ENCODE measurements at regions not wholly inside any gene's neighbourhood (a gene's known extent, or its start where the extent isn't known, plus 50 kb on each side); places are given as distances from the start of the nearest gene placed in this dataset.

- TF ChIP-seq CHD7 (IDR thresholded peaks at IDR 0.05; ENCODE audit: insufficient replicate concordance, low read length) (no peak), RXRA (IDR thresholded peaks at IDR 0.05; ENCODE audit: insufficient read depth, low read depth, low read length) (no peak), TBP (IDR thresholded peaks at IDR 0.05; ENCODE audit: low read depth, low read length) (no peak), GABPA (IDR thresholded peaks at IDR 0.05; ENCODE audit: borderline replicate concordance, insufficient read depth, low read length) (no peak), CTCF (IDR thresholded peaks at IDR 0.05; ENCODE audit: control extremely low read depth in 1 of 3, insufficient read depth in 1 of 3, low read depth in 1 of 3, low read length in 3 of 3) (no peak), EP300 (IDR thresholded peaks at IDR 0.05; ENCODE audit: borderline replicate concordance in 1 of 2, low read depth in 2 of 2, low read length in 2 of 2) (no peak)
These were observed 97.4 kb downstream of the IYD start (continued) for GRCh38 chr6:150466196-150466595.

Measured in H1 (cell line).